IMR-90 (cell line): ENCODE measurements at regions not wholly inside any gene's neighbourhood (a gene's known extent, or its start where the extent isn't known, plus 50 kb on each side); places are given as distances from the start of the nearest gene placed in this dataset.

Experiments used
- CTCF ChIP-seq: conservative IDR thresholded peaks from 2 replicates; pipeline ENCODE4 v1.5.1; 2012; ENCODE audit warnings: mild to moderate bottlenecking, low read depth, low read length, improper control_type of control experiment
- MAFK ChIP-seq: IDR thresholded peaks from 2 replicates; pipeline ENCODE4 v1.6.1; 2012; ENCODE audit warnings: low read depth, low read length, improper control_type of control experiment
- NFE2L2 ChIP-seq: fragments of 150-350 bp; IDR thresholded peaks from 2 replicates; pipeline ENCODE4 v1.6.1; 2016; ENCODE audit warnings: low read depth, mild to moderate bottlenecking, low read length
- POLR2A ChIP-seq: IDR thresholded peaks from 2 replicates; pipeline ENCODE4 v1.6.1; 2012; ENCODE audit warnings: mild to moderate bottlenecking, low read depth, low read length
- USF2 ChIP-seq: fragments of 150-350 bp; IDR thresholded peaks from 2 replicates; pipeline ENCODE4 v1.6.1; 2017; ENCODE audit warnings: mild to moderate bottlenecking, antibody characterized with exemption, low read length, low read depth

GRCh38 chr11:31863170-31863832 is 52.2 kb upstream of the PAX6 start:
- TF ChIP-seq CTCF: no peak
- TF ChIP-seq MAFK: no peak
- no peak for TF ChIP-seq POLR2A
- no peak for TF ChIP-seq USF2
- TF ChIP-seq NFE2L2: no peak
